MCF 10A (cell line): ENCODE measurements at regions not wholly inside any gene's neighbourhood (a gene's known extent, or its start where the extent isn't known, plus 50 kb on each side); places are given as distances from the start of the nearest gene placed in this dataset.
"Not testable (repeated sequence)": the region's sequence is repeated elsewhere in the genome, so short reads cannot be mapped to it uniquely, and the experiment has no call there.

Experiments
- BruUV-seq: library from RNA; stranded (reverse); fragments of 400-500 nt; replicated peaks from 2 replicates; lab custom pipeline; 2021; lab: Mats Ljungman, UMichigan
- CTCF ChIA-PET: fragments of 300-600 bp; sonication (Branson Sonifier 250); formaldehyde crosslinking; extraction: SDS; loops from one replicate; lab custom pipeline; 2021; ENCODE audit warnings: antibody characterized with exemption, inconsistent platforms; lab: Yijun Ruan, JAX
- POLR2A ChIA-PET: fragments of 300-600, 350-650 bp; sonication (Branson Sonifier 250); formaldehyde crosslinking; extraction: SDS; loops from one replicate; lab custom pipeline; 2020; ENCODE audit warnings: antibody characterized with exemption, inconsistent platforms; lab: Yijun Ruan, JAX
- DNase-seq: peaks from one replicate; pipeline ENCODE4 v3.0.0-alpha.2; 2018; ENCODE audit not compliant: unreplicated experiment
- H3K27ac Mint-ChIP-seq: one replicate; pipeline ENCODE4 v1.8.0; 2022; ENCODE audit warnings: mild to moderate bottlenecking, low read depth, mixed read lengths; ENCODE audit not compliant: unreplicated experiment
- H3K27me3 Mint-ChIP-seq: one replicate; pipeline ENCODE4 v1.8.0; 2022; ENCODE audit warnings: mixed read lengths; ENCODE audit not compliant: insufficient read depth, unreplicated experiment
- H3K36me3 Mint-ChIP-seq: one replicate; pipeline ENCODE4 v1.8.0; 2022; ENCODE audit warnings: mild to moderate bottlenecking, moderate library complexity, mixed read lengths; ENCODE audit not compliant: insufficient read depth, unreplicated experiment
- H3K4me1 Mint-ChIP-seq: one replicate; pipeline ENCODE4 v1.8.0; 2022; ENCODE audit warnings: mixed read lengths; ENCODE audit not compliant: insufficient read depth, unreplicated experiment
- H3K4me3 Mint-ChIP-seq: one replicate; pipeline ENCODE4 v1.8.0; 2022; ENCODE audit warnings: mild to moderate bottlenecking, moderate library complexity, mixed read lengths; ENCODE audit not compliant: unreplicated experiment
- H3K9me3 Mint-ChIP-seq: one replicate; pipeline ENCODE4 v1.8.0; 2022; ENCODE audit warnings: mixed read lengths; ENCODE audit not compliant: unreplicated experiment
- intact Hi-C: fragments of 100-400 bp; cut with micrococcal nuclease; formaldehyde crosslinking; loops from 2 replicates; pipeline ENCODE4 v1.14.1; 2022
- TF ChIP-seq, protein P1 (sequence below): fragments of 200-600 bp; IDR thresholded peaks from one replicate; pipeline ENCODE4 v1.8.0; 2022; ENCODE audit warnings: antibody characterized with exemption, mild to moderate bottlenecking; ENCODE audit not compliant: unreplicated experiment

DNA sequence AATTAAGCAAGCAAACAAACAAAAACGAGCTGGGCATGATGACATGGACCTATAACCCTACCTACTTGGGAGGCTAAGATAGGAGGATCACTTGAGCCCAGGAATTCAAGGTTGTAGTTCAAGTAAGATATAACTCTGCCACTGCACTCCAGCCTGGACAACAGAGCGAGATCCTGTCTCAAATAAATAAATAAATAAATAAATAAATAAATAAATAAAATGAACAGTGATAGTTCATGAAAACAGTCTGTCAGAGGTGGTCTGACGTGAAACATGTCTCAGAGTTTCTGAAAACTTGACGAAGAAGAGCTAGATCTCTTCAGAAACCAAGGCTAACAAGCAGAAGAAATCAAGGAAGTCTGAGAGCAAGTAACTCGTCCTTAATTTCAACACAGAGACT is 188.8 kb upstream of the GPC6 start:
- no peaks in the 10 kb centered on the region for H3K27me3 Mint-ChIP-seq
- CTCF ChIA-PET: interaction anchor here (0.6 kb wide), 1 partner anchor 48 kb away, joined by 3 read pairs; no protein-coding TSS in a partner anchor
- no TSS peak for BruUV-seq
- no peak overlapping the region for H3K27ac Mint-ChIP-seq
- no peak for DNase-seq
- no peaks in the 10 kb centered on the region for H3K36me3 Mint-ChIP-seq
- TF ChIP-seq, protein P1, sequence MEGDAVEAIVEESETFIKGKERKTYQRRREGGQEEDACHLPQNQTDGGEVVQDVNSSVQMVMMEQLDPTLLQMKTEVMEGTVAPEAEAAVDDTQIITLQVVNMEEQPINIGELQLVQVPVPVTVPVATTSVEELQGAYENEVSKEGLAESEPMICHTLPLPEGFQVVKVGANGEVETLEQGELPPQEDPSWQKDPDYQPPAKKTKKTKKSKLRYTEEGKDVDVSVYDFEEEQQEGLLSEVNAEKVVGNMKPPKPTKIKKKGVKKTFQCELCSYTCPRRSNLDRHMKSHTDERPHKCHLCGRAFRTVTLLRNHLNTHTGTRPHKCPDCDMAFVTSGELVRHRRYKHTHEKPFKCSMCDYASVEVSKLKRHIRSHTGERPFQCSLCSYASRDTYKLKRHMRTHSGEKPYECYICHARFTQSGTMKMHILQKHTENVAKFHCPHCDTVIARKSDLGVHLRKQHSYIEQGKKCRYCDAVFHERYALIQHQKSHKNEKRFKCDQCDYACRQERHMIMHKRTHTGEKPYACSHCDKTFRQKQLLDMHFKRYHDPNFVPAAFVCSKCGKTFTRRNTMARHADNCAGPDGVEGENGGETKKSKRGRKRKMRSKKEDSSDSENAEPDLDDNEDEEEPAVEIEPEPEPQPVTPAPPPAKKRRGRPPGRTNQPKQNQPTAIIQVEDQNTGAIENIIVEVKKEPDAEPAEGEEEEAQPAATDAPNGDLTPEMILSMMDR: no peak
- H3K9me3 Mint-ChIP-seq: no peaks in the 10 kb centered on the region
- intact Hi-C loops: no loop called here
- POLR2A ChIA-PET: no interaction called here
- no peaks in the 10 kb centered on the region for H3K4me1 Mint-ChIP-seq
- no peak overlapping the region for H3K4me3 Mint-ChIP-seq

DNA sequence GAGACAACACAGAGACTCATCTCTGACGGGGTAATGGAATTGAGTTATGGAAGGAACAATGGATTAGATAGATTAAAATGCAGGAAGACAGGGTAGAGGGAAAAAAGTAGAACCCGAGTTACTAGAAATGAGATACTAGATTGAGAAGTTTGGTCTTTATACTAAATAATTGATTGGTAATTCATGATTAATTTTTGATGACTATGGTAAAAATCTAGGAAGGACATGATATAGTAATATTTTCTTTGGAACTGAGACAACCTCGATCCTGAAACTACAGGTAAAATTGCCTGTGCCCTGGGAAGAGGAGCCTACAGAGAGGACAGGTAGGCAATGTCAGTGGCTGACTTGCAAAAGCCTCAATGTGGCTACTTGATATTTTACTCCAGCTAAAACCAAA is 188.4 kb upstream of the GPC6 start:
- TF ChIP-seq, protein P1: no peak
- POLR2A ChIA-PET: no interaction called here
- CTCF ChIA-PET: interaction anchor here (0.6 kb wide), 2 partner anchors 48 to 1529 kb away, joined by 3 to 5 read pairs; no protein-coding TSS in a partner anchor
- H3K4me3 Mint-ChIP-seq: no peak overlapping the region
- H3K4me1 Mint-ChIP-seq: no peaks in the 10 kb centered on the region
- DNase-seq: no peak
- H3K27ac Mint-ChIP-seq: no peak overlapping the region
- no peaks in the 10 kb centered on the region for H3K27me3 Mint-ChIP-seq
- intact Hi-C loops: no loop called here
- H3K9me3 Mint-ChIP-seq: no peaks in the 10 kb centered on the region
- H3K36me3 Mint-ChIP-seq: no peaks in the 10 kb centered on the region
- no TSS peak for BruUV-seq

DNA sequence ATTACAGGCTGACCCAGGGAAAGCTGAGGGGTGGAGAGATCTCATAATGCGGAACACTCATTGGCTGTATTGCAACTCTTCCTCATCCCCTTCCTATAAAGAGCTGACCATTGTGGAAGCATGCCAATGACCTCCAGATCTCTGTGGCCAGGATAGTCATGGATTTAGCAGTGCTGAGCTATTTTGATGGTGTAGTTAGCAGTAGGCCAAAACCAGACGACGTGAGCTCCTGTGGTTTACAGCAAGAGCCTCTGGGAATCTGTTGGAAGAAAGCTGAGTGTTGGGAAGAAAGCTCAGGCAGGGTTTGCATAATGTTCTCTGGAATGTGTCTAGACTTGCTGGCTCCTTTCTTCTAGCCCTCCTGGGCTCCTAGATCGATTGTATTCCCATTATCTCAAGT is 187.5 kb upstream of the GPC6 start:
- no peak overlapping the region for H3K27ac Mint-ChIP-seq

DNA sequence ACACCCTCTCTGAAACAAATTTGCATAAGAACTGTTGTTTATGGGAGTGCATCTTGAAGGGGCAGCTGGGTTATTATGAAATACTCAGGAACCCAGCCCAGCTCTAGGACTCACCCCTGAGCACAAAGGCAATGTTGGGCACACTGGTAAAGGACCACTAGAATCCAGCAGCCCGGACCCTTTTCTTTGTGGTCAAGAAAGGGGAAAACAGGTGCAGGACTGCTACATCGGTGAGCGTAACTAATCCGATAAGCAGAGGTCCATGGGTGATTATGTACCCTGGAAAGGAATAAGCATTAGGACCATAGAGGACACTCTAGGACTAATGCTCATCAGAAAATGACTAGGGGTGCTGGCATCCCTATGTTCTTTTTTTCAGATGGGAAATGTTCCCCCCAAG is 185.0 kb upstream of the GPC6 start:
- intact Hi-C loops, DNase-seq, H3K36me3 Mint-ChIP-seq, POLR2A ChIA-PET, H3K27ac Mint-ChIP-seq, CTCF ChIA-PET, H3K4me3 Mint-ChIP-seq, H3K9me3 Mint-ChIP-seq, H3K27me3 Mint-ChIP-seq, BruUV-seq, H3K4me1 Mint-ChIP-seq: not testable (repeated sequence)

More for the DNA sequence above, 187.5 kb upstream of the GPC6 start:
- H3K27me3 Mint-ChIP-seq: no peaks in the 10 kb centered on the region
- ChIA-PET CTCF (no interaction called here), POLR2A (interaction anchor here (0.6 kb wide), 1 partner anchor 254 kb away, joined by 3 read pairs; no protein-coding TSS in a partner anchor)
- H3K4me1 Mint-ChIP-seq: no peaks in the 10 kb centered on the region
- no TSS peak for BruUV-seq
- no peaks in the 10 kb centered on the region for H3K36me3 Mint-ChIP-seq
- TF ChIP-seq, protein P1: no peak
- no peak overlapping the region for H3K4me3 Mint-ChIP-seq
- intact Hi-C loops: no loop called here
- no peaks in the 10 kb centered on the region for H3K9me3 Mint-ChIP-seq
- DNase-seq: no peak

DNA sequence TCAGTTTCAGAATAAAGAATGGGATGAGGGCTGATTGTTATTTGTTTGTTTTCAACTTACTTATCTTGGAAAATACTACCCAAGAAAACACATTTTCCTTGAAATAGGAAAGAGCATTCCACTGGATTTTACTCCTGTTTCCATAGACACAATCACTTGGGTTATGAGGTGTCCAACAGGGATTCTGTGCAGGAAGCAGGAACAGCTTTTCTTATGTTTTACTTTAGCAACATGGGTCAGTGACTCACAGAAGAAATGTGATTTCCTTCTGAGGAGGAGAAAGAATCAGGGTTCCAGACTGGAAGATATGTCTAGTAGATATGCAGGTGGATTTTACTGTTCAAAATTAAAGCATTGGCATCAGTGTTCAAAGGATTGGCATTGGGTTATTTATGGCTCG is 180.8 kb upstream of the GPC6 start:
- no peaks in the 10 kb centered on the region for H3K27me3 Mint-ChIP-seq
- no peaks in the 10 kb centered on the region for H3K36me3 Mint-ChIP-seq
- BruUV-seq: no TSS peak
- no peak overlapping the region for H3K4me3 Mint-ChIP-seq
- DNase-seq: no peak
- ChIA-PET POLR2A (no interaction called here), CTCF (interaction anchor here (0.8 kb wide), 1 partner anchor 30 kb away, joined by 3 read pairs; no protein-coding TSS in a partner anchor)
- no peaks in the 10 kb centered on the region for H3K4me1 Mint-ChIP-seq
- intact Hi-C loops: no loop called here
- TF ChIP-seq, protein P1: no peak
- peaks cover under 1% of the 10 kb centered on the region for H3K9me3 Mint-ChIP-seq
- H3K27ac Mint-ChIP-seq: no peak overlapping the region
